ENCODE measurements at regions not wholly inside any gene's neighbourhood (a gene's known extent, or its start where the extent isn't known, plus 50 kb on each side); places are given as distances from the start of the nearest gene placed in this dataset.

DNA sequence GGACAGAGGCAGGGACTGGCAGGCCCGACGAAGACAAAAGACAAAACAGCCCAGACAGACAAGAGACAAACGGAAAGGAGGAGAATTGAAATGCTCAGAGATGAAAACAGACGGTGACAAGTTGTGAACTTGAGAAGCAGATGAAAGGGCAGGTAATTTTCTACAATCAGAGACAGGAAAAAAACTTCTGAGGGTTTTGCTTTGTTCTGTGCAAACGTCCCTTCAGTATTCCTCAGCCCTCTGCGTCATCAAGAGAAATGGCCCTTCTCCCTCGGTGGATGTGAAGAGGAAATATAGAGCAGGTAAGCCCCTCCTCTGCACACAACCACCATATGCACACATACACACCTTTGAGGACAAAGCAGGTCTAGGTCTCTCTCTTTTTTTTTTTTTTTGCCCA is 206.6 kb downstream of the UACA start:
- TF ChIP-seq SIN3A (IDR thresholded peaks at IDR 0.05; ENCODE audit: low read depth): no peak
- no peak for TF ChIP-seq EGR1 (IDR thresholded peaks at IDR 0.05; ENCODE audit: low read depth)
- no peak for TF ChIP-seq SRF (IDR thresholded peaks at IDR 0.05; ENCODE audit: low read depth)
- Histone ChIP-seq H3K4me3 (replicated peaks in 1 of 2; ENCODE audit: low read depth in 1 of 2, low read length in 2 of 2) (no peak overlapping the region), H3K27ac (ENCODE audit: low read depth, low read length) (no peak overlapping the region), H4K20me1 (ENCODE audit: insufficient read depth) (no peaks in the 10 kb centered on the region), H3K9ac (ENCODE audit: low read length) (no peak overlapping the region), H3K79me2 (ENCODE audit: insufficient read depth, low read length) (no peaks in the 10 kb centered on the region), H3K9me2 (ENCODE audit: insufficient read depth) (no peaks in the 10 kb centered on the region), H3K4me2 (ENCODE audit: low read length) (no peak overlapping the region), H3K9me3 (ENCODE audit: control insufficient read depth in 1 of 2, insufficient read depth in 1 of 2, low read depth in 1 of 2, low read length in 2 of 2) (no peaks in the 10 kb centered on the region), H3K4me1 (ENCODE audit: control insufficient read depth in 1 of 2, insufficient read depth in 2 of 2, low read length in 2 of 2) (no peaks in the 10 kb centered on the region), H3K27me3 (ENCODE audit: insufficient read depth, low read length) (peaks cover 4% of the 10 kb centered on the region; the same call in 1 of the 2 replicates), H3K36me3 (ENCODE audit: control insufficient read depth in 1 of 2, insufficient read depth in 2 of 2, low read length in 2 of 2) (no peaks in the 10 kb centered on the region), H2AFZ (ENCODE audit: low read depth, low read length, poor library complexity, severe bottlenecking) (no peak overlapping the region)
- no TSS peak for BruUV-seq (replicated peaks)
- ChIA-PET POLR2A (no interaction called here), CTCF (no interaction called here), RAD21 (ENCODE audit: low non-redundant PET in 1 of 2, low total read pairs in 2 of 2, uncharacterized antibody in 2 of 2, unreplicated experiment in 2 of 2) (no interaction called here)
- ATAC-seq: no peak
- intact Hi-C loops (cut with micrococcal nuclease): no loop called here
- DNase-seq (ENCODE audit: low read depth, low spot score): no peak

DNA sequence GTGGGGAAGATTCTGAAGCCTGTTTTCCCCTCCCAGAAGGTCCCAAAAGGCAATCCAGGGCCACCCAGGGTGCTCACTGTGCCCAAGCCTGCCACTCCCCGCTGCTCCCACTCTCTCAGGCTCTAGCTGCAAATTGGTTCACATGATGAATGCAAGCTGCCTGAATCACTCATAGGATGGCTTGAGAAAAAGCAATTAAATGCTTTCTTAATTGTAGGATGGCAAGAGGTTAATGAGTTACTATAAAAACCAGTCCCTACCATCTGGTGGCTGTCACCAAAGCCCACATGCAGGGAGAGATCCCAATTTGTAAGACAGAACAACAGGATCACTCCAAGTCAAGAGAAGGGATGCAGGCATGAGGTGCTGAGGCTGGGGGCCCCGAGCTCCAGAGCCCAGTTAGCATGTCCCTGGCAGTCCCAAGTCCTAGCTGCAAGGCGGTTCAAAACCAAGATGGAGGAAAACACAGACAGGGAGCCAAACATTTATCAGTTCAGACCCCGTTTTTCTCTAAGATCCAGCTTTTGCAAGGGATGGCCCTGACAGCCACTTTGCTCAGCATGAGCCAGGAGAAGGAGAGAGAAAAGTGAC is 207.1 kb downstream of the UACA start:
- intact Hi-C loops (cut with micrococcal nuclease): no loop called here
- Histone ChIP-seq H3K4me2 (ENCODE audit: low read length) (no peak overlapping the region), H3K4me3 (replicated peaks in 1 of 2; ENCODE audit: low read depth in 1 of 2, low read length in 2 of 2) (no peak overlapping the region), H3K9ac (ENCODE audit: low read length) (no peak overlapping the region), H3K27me3 (ENCODE audit: insufficient read depth, low read length) (peaks cover 4% of the 10 kb centered on the region; the same call in 1 of the 2 replicates), H3K9me3 (ENCODE audit: control insufficient read depth in 1 of 2, insufficient read depth in 1 of 2, low read depth in 1 of 2, low read length in 2 of 2) (no peaks in the 10 kb centered on the region), H2AFZ (ENCODE audit: low read depth, low read length, poor library complexity, severe bottlenecking) (no peak overlapping the region), H3K79me2 (ENCODE audit: insufficient read depth, low read length) (no peaks in the 10 kb centered on the region), H3K36me3 (ENCODE audit: control insufficient read depth in 1 of 2, insufficient read depth in 2 of 2, low read length in 2 of 2) (no peaks in the 10 kb centered on the region), H3K27ac (ENCODE audit: low read depth, low read length) (no peak overlapping the region), H4K20me1 (ENCODE audit: insufficient read depth) (no peaks in the 10 kb centered on the region), H3K4me1 (ENCODE audit: control insufficient read depth in 1 of 2, insufficient read depth in 2 of 2, low read length in 2 of 2) (no peaks in the 10 kb centered on the region), H3K9me2 (ENCODE audit: insufficient read depth) (no peaks in the 10 kb centered on the region)
- ChIA-PET CTCF (no interaction called here), POLR2A (no interaction called here), RAD21 (ENCODE audit: low non-redundant PET in 1 of 2, low total read pairs in 2 of 2, uncharacterized antibody in 2 of 2, unreplicated experiment in 2 of 2) (no interaction called here)
- DNase-seq (ENCODE audit: low read depth, low spot score) (no peak), ATAC-seq (no peak)
- no TSS peak for BruUV-seq (replicated peaks)
- TF ChIP-seq POLR2AphosphoS5 (IDR thresholded peaks at IDR 0.05; ENCODE audit: low read depth, low read length) (no peak), SP1 (IDR thresholded peaks at IDR 0.05; ENCODE audit: low read depth) (no peak), ZNF274 (IDR thresholded peaks at IDR 0.05; ENCODE audit: low read depth, low read length) (no peak), EGR1 (IDR thresholded peaks at IDR 0.05; ENCODE audit: low read depth) (no peak), SRF (IDR thresholded peaks at IDR 0.05; ENCODE audit: low read depth) (no peak), POLR2A (IDR thresholded peaks at IDR 0.05; ENCODE audit: borderline replicate concordance, extremely low read depth, insufficient read depth, insufficient read length) (no peak), SIN3A (IDR thresholded peaks at IDR 0.05; ENCODE audit: low read depth) (no peak), YY1 (IDR thresholded peaks at IDR 0.05; ENCODE audit: extremely low read depth, insufficient replicate concordance, low read depth, low read length) (no peak), EZH2phosphoT487 (IDR thresholded peaks at IDR 0.05; ENCODE audit: borderline replicate concordance) (no peak)
- TF ChIP-seq, protein P1, sequence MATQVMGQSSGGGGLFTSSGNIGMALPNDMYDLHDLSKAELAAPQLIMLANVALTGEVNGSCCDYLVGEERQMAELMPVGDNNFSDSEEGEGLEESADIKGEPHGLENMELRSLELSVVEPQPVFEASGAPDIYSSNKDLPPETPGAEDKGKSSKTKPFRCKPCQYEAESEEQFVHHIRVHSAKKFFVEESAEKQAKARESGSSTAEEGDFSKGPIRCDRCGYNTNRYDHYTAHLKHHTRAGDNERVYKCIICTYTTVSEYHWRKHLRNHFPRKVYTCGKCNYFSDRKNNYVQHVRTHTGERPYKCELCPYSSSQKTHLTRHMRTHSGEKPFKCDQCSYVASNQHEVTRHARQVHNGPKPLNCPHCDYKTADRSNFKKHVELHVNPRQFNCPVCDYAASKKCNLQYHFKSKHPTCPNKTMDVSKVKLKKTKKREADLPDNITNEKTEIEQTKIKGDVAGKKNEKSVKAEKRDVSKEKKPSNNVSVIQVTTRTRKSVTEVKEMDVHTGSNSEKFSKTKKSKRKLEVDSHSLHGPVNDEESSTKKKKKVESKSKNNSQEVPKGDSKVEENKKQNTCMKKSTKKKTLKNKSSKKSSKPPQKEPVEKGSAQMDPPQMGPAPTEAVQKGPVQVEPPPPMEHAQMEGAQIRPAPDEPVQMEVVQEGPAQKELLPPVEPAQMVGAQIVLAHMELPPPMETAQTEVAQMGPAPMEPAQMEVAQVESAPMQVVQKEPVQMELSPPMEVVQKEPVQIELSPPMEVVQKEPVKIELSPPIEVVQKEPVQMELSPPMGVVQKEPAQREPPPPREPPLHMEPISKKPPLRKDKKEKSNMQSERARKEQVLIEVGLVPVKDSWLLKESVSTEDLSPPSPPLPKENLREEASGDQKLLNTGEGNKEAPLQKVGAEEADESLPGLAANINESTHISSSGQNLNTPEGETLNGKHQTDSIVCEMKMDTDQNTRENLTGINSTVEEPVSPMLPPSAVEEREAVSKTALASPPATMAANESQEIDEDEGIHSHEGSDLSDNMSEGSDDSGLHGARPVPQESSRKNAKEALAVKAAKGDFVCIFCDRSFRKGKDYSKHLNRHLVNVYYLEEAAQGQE (IDR thresholded peaks at IDR 0.05; ENCODE audit: low read depth): no peak
- TF ChIP-seq, protein P2, sequence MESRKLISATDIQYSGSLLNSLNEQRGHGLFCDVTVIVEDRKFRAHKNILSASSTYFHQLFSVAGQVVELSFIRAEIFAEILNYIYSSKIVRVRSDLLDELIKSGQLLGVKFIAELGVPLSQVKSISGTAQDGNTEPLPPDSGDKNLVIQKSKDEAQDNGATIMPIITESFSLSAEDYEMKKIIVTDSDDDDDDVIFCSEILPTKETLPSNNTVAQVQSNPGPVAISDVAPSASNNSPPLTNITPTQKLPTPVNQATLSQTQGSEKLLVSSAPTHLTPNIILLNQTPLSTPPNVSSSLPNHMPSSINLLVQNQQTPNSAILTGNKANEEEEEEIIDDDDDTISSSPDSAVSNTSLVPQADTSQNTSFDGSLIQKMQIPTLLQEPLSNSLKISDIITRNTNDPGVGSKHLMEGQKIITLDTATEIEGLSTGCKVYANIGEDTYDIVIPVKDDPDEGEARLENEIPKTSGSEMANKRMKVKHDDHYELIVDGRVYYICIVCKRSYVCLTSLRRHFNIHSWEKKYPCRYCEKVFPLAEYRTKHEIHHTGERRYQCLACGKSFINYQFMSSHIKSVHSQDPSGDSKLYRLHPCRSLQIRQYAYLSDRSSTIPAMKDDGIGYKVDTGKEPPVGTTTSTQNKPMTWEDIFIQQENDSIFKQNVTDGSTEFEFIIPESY (IDR thresholded peaks at IDR 0.05; ENCODE audit: extremely low read depth, insufficient replicate concordance, low read length): no peak
- TF ChIP-seq, protein P3, sequence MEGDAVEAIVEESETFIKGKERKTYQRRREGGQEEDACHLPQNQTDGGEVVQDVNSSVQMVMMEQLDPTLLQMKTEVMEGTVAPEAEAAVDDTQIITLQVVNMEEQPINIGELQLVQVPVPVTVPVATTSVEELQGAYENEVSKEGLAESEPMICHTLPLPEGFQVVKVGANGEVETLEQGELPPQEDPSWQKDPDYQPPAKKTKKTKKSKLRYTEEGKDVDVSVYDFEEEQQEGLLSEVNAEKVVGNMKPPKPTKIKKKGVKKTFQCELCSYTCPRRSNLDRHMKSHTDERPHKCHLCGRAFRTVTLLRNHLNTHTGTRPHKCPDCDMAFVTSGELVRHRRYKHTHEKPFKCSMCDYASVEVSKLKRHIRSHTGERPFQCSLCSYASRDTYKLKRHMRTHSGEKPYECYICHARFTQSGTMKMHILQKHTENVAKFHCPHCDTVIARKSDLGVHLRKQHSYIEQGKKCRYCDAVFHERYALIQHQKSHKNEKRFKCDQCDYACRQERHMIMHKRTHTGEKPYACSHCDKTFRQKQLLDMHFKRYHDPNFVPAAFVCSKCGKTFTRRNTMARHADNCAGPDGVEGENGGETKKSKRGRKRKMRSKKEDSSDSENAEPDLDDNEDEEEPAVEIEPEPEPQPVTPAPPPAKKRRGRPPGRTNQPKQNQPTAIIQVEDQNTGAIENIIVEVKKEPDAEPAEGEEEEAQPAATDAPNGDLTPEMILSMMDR (IDR thresholded peaks at IDR 0.05 in 2 of 3, conservative IDR thresholded peaks at IDR 0.05 in 1 of 3; ENCODE audit: borderline replicate concordance in 1 of 3, insufficient read depth in 1 of 3, low read depth in 2 of 3, low read length in 2 of 3): no peak
